ENCODE measurements at regions not wholly inside any gene's neighbourhood (a gene's known extent, or its start where the extent isn't known, plus 50 kb on each side); places are given as distances from the start of the nearest gene placed in this dataset.

- TF ChIP-seq CTCF (IDR thresholded peaks at IDR 0.05; ENCODE audit: low read depth, low read length, poor library complexity, severe bottlenecking), result no peak
- TF ChIP-seq EZH2phosphoT487 (IDR thresholded peaks at IDR 0.05; ENCODE audit: borderline replicate concordance, low read length), result no peak
Observed at GRCh38 chr5:87183896-87184295, 83.8 kb upstream of the RASA1 start.
